GM18520 (cell line): ENCODE measurements at regions not wholly inside any gene's neighbourhood (a gene's known extent, or its start where the extent isn't known, plus 50 kb on each side); places are given as distances from the start of the nearest gene placed in this dataset.
"Not testable (repeated sequence)": the region's sequence is repeated elsewhere in the genome, so short reads cannot be mapped to it uniquely, and the experiment has no call there.

Source experiments
- ATAC-seq: cut with Tn5 transposase; IDR thresholded peaks from one replicate; pipeline ENCODE4 v1.9.1; 2021; ENCODE audit not compliant: unreplicated experiment

DNA sequence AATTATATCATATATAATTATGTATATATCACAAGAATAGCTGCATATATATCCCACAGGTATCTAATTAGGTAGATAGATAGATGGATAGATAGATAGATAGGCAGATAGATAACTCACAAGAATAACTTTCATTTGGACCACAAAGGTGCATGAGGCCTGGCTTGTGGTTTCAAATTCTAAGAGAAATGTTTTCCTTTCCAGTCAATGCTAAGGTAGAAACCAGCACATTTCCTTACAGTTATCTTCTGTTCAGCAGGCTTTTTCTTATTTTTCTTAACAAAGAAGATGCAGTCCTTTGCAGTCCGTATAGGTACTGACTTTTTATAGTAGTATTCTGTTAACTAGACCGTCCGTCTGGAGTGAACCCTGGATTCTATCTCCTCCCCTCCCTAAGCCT lies 152.9 kb upstream of the ANKFN1 start:
- ATAC-seq = no peak

DNA sequence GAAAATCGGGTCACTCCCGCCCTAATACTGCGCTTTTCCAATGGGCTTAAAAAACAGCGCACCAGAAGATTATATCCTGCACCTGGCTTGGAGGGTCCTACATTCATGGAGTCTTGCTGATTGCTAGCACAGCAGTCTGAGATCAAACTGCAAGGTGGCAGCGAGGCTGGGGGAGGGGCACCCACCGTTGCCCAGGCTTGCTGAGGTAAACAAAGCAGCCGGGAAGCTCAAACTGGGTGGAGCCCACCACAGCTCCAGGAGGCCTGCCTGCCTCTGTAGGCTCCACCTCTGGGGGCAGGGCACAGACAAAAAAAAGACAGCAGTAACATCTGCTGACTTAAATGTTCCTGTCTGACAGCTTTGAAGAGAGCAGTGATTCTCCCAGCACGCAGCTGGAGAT lies 150.6 kb upstream of the ANKFN1 start:
- ATAC-seq = not testable (repeated sequence)

DNA sequence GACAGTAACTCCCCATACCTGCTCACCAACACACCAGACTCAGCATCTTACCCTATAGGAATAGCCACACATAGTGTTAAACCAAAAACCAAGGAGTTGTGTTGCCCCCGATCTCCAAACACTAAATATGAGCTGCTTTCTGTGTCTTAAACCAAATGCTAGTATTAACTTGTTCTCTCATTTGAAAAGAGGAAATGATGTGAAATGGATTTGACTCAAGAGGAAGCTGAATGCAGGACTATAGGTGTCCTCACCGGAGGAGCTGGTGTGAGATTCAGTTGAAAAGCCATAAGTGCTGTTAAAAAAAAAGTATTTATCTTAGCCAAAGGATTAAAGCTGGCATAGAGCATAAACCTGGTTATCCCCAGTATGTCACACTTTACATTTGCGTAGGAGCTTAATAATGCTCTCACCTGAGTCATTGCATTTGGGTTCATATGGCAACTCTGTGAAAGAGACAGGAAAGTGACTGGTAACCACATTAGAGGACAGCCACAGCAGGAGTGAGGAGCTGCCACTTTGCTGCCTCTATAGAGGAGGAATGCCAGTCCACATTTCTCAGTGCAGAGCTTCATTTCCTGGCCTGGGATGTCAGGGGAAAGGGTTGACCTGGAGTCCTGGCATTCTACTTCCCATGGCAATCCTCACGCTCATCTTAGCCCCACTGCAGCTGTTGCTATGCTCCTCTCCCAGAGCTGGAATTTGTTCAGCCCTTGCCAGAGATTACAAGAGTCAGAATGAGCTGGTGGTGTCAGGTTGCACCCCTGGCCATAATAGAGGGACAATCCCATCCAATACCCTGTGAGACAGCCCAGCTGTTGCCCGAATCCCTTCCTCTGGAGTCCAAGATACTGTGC lies 143.3 kb upstream of the ANKFN1 start:
- no peak for ATAC-seq

DNA sequence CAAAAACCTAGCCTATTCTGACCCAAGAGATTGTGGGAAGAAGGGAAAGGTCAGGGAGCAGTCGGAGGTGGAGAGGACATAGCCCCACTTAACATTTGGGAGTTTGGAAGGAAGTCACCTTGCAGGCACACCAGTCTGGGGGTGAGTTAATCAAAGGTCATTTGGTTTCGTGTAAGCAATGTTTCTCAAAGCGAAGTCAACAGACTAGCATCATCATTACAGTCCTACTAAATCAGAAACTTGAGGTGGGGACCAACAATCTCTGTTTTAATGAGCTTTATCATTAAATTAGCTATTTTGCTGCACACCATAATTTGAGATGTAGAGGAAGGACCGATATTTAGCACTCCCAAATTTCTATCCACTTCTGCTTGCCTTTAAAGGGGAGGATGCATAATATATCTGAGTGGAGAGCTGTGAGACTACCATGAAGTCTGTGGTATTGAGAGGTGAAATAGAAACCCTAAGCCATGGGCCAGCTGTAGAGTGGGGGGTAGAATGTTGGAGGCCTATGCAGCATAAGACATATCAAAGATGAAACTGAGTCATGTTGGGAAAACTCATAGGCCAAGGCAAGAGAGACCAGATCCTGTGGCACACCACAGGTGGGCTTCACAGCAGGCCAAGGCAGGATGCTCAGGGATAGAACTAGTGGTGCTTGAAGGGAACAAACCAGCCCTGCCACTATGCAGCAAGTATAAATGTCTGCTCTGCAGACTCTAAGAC lies 141.7 kb upstream of the ANKFN1 start:
- no peak for ATAC-seq

DNA sequence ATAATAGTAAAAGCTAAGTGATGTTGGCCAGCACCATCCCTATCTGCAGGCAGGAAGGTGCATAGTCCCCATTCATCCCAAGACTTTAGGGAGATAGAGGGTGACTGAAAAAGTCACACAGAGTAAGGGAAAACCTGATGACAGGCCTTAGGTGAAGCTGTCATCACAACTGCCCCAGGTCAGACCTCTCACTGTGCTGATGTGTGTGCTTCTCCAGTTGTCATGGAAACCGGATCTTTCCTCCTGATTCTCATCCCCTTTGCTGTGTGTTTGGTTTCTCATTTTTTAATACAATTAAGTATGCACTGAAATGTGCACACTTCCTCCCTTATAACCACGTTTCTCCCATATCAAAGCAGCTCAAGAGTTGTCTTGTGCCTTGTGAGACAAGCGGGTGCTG lies 135.1 kb upstream of the ANKFN1 start:
- ATAC-seq = no peak

DNA sequence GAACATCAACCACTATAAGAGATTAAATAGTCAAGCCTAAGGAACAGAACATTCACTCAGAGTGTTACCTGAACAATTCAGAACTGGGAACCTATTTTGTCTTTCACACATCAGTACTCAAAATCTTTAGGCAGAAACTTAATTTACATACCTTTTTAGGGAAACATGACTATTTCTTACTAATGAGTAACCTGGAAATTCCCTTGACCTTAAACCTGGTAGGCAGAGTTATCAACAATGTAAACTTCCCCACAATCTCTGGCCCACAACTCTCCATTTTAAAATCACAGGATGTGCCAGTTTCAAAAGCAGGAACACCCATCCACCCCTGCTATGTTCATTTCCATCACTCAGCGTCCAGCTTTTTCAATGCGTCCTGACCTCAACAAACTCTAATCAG lies 132.9 kb upstream of the ANKFN1 start:
- ATAC-seq = no peak

DNA sequence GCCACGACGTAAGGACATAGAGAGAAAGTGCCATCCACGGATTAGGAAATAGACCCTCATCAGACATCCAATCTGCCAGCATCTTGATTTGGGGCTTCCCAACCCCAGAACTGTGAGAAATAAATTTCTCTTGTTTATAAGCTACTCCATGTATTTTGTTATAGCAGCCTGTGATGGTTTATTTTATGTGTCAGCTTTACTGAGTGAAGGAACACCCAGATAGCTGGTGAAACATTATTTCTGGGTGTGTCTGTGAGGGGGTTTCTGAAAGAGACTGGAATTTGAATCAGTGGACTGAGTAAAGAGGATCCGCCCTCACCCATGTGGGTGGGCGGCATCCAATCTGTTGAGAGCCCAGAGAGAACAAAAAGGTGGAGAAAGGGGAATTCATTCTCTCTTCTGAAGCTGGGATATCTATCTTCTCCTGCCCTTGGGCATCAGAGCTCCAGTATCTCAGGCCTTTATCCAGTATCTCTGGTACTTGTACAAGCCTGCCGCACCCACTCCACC lies 131.5 kb upstream of the ANKFN1 start:
- no peak for ATAC-seq

DNA sequence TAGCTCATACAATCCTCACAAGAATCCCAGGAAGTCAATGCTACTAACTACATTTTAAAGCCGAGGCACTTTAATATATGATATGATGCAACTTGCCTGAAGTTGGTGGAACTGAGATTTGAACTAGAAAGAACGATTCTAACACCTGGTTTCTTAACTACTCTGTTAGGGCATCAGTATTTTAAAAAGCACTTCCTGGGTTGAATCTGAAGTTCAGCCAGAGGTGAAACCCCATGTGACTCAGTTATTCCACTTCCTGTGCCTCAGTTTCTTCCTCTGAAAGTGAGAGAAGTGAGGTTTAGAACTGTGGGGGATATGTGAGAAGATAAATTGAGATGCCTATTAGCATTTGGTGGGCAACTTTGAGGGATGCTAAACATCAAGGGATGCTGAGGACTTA lies 129.4 kb upstream of the ANKFN1 start:
- peak; percentile 66 for ATAC-seq

DNA sequence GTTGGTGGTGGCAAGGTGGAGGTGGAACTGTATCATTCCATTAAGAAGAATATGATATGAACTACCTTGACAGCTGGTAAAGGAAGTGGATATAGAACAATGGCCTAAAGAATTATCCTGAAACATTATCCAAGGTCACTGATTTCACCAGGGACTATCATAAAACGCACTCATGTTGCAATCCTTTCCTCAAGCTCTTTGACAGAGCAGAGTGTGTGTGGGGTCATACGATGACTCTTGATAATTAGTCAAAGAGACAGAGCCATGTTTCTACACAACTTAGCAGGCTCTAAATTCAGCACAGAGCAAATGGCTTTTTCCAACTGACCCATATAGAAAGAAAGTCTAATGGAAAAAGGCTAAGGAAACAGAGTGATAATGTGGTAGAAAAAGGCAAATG lies 126.4 kb upstream of the ANKFN1 start:
- ATAC-seq = no peak

DNA sequence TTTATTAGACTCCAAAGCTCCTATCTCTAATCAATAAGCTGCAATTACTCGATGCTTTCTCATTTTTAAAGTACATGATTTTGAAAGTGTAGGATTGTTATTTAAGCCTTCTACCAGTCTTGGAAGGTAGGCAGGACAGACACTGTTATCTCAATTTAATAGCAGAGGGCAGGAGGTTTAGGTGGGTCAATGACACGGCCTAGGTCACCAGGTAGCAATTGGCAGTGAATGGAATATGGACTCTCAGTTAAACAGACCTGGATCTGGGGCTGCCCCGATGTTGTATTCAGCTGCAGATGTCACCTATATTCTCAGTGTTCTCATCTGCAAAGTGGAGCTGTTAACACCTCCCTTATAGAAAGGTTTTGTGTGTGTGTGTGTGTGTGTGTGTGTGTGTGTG lies 124.4 kb upstream of the ANKFN1 start:
- no peak for ATAC-seq

DNA sequence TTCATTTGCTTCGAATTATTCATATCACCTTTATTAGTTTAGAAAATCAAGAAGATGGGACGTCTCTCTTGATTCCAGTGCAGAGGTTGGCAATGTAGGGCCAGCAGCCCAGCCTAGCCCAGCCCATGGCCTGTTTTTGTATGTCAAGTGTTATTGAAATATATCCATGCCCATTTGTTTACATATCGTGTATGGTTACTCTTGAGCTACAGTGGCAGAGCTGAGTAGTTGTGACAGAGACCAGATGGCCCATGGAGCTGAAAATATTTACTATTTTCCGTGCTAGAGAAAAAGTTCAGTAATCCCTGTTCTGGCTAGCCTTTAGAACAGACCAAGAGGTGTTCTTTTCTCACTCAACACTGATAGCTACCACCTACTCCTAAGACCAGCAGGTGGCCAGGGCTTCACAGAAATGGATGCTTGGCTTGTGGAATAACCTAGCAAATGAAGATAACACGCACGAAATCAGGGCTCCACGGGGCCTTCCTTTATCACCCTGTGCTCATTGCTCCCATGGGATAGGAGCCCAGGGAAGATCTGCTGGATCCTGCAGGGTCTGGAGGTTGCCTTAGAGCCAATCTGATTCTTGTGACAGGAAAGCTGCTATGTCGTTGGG lies 123.2 kb upstream of the ANKFN1 start:
- ATAC-seq = no peak

DNA sequence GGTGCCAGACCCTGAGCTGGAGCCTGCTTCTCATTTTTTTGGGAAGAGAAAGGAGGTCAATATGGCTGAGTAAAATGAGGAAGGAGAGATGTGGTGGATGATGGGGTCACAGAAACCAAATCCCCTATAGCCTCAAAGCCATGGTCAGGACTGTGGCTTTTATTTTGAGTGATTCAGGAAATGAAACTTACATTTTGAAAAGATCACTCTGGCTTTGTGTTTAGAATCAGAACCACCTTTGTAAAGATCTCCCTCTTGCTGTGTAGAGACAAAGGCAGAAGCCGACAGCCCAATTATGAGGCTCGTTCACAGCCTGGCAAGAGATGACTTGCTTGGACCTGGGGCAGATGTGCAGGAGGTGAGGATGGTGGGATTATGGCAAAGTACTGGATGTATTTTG lies 121.6 kb upstream of the ANKFN1 start:
- no peak for ATAC-seq

DNA sequence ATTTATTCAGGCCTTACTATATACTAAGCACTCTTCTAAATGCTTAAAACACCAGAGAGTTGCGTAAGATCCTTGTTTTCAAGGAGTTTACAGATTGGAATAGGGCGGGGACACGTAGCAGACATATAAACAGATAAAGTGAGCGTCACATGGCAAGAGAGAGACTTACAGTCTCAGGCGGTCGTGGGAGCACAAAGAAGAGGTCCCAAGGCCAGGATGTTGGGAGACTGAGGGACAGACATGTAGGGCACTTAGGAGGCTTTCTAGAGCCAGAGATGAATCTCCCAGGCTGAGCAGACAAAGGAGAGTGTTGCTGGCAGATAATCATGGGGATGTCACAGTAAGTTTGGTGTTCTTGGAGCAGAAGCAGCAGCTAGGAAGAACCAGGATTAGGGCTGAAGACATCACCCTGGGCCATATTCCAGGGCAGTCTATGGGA lies 119.1 kb upstream of the ANKFN1 start:
- no peak for ATAC-seq

DNA sequence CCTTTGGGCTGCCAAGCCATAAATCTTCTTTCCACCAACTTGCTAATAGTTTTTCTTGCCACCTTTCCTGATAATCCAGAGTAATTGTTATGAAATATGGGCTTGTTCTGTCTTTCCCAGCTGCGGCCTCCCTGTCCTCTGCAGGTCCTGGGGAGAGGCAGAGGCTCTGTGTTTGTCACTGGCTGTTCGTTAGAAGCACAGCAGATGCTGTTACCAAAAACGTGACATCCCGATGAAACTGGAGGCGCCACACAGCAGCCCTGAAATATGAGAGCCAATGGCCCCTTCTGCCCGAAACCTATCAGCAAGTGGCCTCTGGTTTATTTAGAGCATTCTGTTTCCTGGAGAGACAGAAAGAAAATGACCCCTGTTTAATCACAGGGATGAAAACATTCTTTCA lies 115.1 kb upstream of the ANKFN1 start:
- no peak for ATAC-seq

DNA sequence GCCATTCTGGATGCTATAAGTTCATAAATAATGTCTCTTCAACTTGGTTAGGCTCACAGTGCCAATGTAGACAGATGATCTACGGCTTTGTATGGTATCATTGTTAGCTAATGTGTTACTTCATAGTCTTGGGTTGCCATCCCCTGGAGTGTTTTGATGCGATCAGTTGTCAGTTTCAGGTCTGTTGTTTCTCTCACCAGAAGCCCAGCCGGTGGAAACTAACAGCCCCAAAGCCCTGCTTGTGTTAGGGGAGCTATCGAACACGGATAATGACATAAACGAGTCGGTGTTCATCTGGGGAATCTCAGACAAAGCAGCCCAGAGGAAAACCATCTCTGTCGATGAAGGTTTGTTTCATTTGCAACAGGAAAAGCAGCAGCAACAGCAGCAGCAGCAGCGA lies 107.4 kb upstream of the ANKFN1 start:
- ATAC-seq = no peak

DNA sequence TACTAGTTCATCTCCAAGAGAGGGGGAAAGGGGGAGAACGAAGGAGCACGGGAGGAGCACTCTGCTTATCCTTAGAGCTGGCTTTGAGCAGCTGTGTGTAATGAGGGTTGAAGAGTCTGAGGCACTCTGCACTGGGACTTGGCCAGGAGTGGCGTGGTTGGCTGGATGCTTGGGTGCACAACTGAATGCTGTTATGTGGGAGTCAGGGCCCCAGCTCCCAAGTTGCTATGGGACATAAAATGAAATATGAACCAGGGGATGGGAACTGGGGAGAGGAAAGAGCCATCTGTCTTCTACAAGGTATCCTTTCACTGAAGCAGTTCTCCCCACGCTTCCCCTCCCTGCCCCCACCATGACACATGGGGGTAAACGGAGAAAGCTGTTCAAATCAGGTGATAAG lies 105.9 kb upstream of the ANKFN1 start:
- no peak for ATAC-seq

DNA sequence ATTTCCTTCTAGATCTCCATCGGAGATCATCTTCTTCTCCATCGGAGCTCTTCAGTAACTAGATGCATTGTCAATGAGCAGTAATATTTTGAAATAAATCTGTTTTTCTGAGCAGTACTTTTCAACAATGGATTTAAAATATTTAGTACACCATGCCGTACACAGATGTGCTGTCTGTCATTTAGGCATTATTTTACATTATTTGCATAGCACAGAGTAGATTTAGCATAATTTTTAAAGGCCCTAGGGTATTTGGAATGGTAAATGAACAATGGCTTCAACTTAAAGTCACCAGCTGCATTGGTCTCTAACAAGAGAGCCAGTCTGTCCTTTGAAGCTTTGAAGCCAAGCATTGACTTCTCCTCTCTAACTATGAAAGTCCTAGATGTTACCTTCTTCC lies 95.4 kb upstream of the ANKFN1 start:
- ATAC-seq = no peak

DNA sequence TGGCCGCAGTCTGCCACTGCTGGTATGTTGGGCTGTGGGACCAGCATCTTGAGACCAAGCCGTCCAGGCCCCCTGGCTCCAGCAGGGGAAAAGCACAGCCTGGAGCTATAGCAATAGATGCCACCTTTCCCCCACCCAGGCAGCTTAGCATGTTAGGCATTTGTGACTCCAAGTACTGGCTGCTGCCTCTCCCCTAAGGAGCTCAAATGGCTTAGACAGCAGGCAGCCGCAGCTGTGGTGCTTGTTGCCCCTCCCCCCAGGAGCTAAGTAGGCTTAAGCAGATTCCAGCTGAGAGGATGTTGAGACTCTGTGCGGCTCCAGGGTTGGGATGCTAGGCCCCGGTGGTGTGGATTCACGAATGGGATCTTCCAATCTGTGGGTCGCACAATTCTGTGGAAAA lies 88.8 kb upstream of the ANKFN1 start:
- ATAC-seq = no peak

DNA sequence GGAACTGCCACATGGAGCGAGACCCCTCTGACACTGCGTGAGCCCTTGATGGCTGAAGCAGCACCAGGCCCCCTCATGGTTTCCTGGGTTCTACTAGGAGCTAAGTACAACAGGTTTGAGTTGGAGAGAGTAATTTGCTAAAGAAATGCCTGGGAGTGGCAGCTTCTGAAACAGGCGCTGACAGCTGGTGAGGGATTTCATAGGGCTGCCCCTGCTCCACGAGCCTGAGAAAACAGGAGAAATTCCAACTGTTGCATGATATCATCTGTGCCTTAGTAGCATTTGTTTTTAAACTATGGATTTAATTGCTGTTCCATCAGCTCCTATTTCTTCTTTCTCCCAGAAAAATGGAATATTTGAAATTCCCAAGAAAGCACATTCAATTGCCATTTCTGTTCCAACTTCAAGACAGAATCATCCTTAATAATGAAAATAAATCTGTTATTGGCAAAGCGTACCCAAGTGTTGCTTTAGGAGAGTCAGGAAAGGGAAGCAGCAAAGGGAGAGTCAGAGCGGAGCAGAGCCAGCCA lies 78.8 kb upstream of the ANKFN1 start:
- no peak for ATAC-seq

DNA sequence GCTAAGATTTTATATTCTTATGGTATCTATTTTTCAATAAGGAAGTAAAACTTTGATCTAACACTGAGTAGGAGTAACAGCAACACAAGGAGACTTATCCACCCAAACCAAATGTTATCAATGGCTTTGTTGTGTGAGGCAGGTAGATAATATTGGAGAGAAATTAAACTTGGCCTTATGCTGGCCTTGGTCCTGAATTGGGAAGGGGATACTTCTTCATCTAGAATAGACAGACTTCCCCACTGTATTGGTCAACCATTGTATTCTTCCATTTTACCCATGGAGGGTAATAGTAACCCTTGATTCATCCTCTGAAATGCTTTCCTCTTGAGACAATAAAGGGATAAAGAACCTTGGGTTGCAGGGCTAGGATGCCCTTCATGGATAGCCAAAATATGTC lies 76.3 kb upstream of the ANKFN1 start:
- ATAC-seq = no peak

DNA sequence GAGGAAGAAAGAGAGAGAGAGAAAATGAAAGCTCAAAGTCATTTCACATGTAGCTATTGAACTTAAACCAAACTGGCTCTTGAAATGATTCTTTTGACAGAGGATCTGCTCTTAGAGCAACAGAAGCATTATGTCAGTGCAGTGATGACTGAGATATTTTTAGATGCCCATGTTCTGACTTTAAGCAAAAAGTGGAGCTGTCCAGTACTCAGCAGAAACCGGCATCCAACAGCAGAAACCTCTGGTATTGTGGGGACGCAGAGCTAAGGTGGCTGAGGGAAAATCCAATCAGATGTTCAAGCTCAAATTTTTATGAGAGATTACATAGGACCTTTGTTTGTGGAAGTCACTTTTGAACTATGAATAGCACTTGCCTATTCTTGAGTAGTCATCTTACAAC lies 69.8 kb upstream of the ANKFN1 start:
- no peak for ATAC-seq
